ENCODE measurements at regions not wholly inside any gene's neighbourhood (a gene's known extent, or its start where the extent isn't known, plus 50 kb on each side); places are given as distances from the start of the nearest gene placed in this dataset.

- TF ChIP-seq CTCF (IDR thresholded peaks at IDR 0.05), result no peak
- TF ChIP-seq POLR2A (IDR thresholded peaks at IDR 0.05), result no peak
These were observed 227.4 kb downstream of the MBD2 start for GRCh38 chr18:53997064-53997463.
